A549 (cell line): ENCODE measurements at regions not wholly inside any gene's neighbourhood (a gene's known extent, or its start where the extent isn't known, plus 50 kb on each side); places are given as distances from the start of the nearest gene placed in this dataset.

Source experiments
- CTCF ChIP-seq: fragments of >200 bp; sonication (Bioruptor Twin); formaldehyde crosslinking; IDR thresholded peaks from 3 replicates; pipeline ENCODE4 v1.5.1; 2016
- EP300 ChIP-seq, 2 experiments: fragments of >200 bp; sonication (Bioruptor Twin); formaldehyde crosslinking; IDR thresholded peaks; 2 replicates in 1 of 2; 3 replicates in 1 of 2; pipeline ENCODE4 v1.6.1; 2016 to 2017
- FOSB ChIP-seq: fragments of 250-450 bp; sonication (Bioruptor Pico); IDR thresholded peaks from 2 replicates; pipeline ENCODE4 v1.5.0; 2020; ENCODE audit warnings: mild to moderate bottlenecking, moderate library complexity
- MAZ ChIP-seq: fragments of 150-350 bp; IDR thresholded peaks from 2 replicates; pipeline ENCODE4 v1.6.1; 2014; ENCODE audit warnings: antibody characterized with exemption, low read depth, low read length, borderline replicate concordance
- POLR2A ChIP-seq: IDR thresholded peaks from 2 replicates; pipeline ENCODE4 v1.6.1; 2012; ENCODE audit warnings: mild to moderate bottlenecking, low read length
- RAD21 ChIP-seq, 2 experiments: fragments of >200 bp in 1 of 2; sonication (Bioruptor Twin) in 1 of 2; formaldehyde crosslinking in 1 of 2; IDR thresholded peaks in 1 of 2; conservative IDR thresholded peaks in 1 of 2; 2 replicates in 1 of 2; 3 replicates in 1 of 2; pipeline ENCODE4 v1.6.1; 2012 to 2018; ENCODE audit warnings: inconsistent platforms in 1 of 2
- USF2 ChIP-seq: fragments of 450-650 bp; IDR thresholded peaks from 2 replicates; pipeline ENCODE4 v1.6.1; 2014; ENCODE audit warnings: antibody characterized with exemption
- ZSCAN20 ChIP-seq: fragments of 250-450 bp; sonication (Bioruptor Pico); IDR thresholded peaks from 2 replicates; pipeline ENCODE4 v1.8.0; 2022; ENCODE audit warnings: mild to moderate bottlenecking, moderate library complexity

GRCh38 chr3:176724394-176724759 is 472.9 kb downstream of the TBL1XR1 start:
- no peak for TF ChIP-seq CTCF
- no peak for TF ChIP-seq USF2
- no peak for TF ChIP-seq RAD21 (conservative IDR thresholded peaks at IDR 0.05 in 1 of 2, IDR thresholded peaks at IDR 0.05 in 1 of 2)
- no peak for TF ChIP-seq EP300 (IDR thresholded peaks at IDR 0.05)
- no peak for TF ChIP-seq POLR2A
- TF ChIP-seq MAZ: no peak
- TF ChIP-seq FOSB: no peak
- TF ChIP-seq ZSCAN20 (CRISPR knock-in tag): no peak
